Limb (tissue), 2 donors: ENCODE measurements at regions not wholly inside any gene's neighbourhood (a gene's known extent, or its start where the extent isn't known, plus 50 kb on each side); places are given as distances from the start of the nearest gene placed in this dataset.

ENCODE experiments used
- DNase-seq, 2 donors: peaks; one replicate each; pipeline ENCODE4 v3.0.0-alpha.2; 2016; ENCODE audit errors: extremely low spot score in 2 of 2

DNA sequence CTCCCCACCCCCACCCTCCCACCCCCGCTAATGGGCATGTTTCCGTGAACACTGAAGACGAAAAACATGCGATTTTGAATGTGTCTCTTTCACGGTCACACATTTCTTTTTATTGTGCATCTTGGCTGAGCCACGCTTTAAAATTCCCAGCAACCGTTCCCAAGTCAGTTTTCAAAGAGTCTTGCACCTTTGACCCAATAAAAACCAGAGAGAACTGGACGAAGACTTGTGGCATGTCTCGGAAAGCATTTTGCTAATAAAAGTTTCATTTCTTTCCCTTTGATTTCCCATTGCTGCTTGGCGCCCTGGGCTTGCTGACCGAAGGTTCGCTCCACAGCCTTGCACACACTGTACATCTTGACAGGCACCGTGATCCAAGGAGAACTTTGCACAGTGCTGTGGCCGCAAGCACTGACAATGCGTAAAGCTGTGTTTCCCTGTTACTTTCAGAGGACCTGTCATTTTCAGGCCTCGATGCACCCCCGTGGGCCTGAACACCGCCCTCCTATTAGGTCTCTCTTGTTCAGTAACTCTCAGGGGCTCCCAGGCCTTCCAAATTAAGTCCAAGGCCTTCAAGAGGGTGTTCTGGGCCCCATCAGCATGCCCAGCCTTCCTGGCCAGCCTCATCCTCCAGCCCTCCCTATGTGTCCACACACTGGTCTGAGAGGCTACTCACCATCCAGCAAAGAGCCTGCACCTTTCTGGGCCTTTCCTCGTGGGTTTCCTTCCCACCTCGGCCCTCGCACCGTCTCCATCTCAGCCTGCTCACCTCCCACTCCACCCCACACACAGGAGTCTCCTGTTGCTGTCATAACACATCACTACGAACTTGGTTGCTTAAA, 63.4 kb upstream of the DIO3 start:
- DNase-seq: no peak

DNA sequence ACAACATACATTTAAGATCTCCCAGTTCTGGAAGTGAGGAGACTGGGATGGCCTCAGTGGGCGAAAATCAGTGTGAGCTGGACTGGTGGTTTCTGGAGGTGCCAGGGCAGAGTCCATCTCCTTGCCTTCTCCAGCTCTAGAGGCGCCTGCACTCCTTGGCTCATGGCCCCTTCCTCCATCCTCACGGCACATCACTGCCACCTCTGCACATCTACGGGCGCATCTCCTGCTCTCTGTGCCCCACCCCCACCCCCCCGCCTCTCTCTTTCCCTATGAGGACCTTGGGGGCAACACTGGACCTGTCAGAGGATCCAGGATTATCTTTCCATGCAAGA, 62.8 kb upstream of the DIO3 start:
- peak in 1 of 2 donors; percentile 13 for DNase-seq

DNA sequence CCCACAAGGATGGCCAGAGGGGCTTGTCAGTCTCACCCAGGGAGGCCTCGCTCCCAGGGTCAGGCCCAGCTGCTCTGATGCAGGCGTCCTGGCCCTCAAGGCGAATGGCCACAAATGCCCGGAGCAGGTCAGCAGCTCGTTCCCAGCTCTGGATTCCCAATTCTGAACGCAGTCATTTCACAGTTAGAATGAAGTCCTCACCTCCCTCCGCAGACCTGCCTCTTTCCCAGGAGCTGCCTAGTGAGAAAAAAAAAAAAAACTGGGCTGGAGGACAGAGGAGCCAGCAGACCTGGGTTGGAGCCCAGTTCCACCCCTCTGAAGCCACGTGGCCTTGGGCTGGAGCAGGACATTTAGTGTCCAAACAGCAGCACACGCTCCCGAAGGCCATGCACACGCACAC, 62.2 kb upstream of the DIO3 start:
- peak in 1 of 2 donors; percentile 11 for DNase-seq

DNA sequence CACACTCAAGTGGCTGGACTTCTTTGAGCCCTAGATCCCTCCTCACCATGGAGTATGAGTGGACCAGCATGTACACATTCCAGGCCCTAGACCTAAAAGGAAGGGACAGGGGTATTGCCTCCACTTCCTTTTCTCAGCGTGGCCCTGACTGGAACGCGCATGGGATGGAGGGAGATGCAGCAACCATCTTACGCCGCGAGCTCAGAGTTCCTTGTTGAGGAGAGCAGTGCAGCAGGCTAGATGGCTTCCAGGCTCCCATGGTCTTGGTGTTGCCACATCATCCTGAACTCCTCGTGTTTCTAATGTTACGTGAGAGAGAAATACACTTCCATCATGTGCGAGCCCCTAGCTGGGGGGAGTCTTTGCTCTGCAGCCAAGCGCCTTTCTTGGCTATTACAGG, 61.8 kb upstream of the DIO3 start:
- DNase-seq: no peak

DNA sequence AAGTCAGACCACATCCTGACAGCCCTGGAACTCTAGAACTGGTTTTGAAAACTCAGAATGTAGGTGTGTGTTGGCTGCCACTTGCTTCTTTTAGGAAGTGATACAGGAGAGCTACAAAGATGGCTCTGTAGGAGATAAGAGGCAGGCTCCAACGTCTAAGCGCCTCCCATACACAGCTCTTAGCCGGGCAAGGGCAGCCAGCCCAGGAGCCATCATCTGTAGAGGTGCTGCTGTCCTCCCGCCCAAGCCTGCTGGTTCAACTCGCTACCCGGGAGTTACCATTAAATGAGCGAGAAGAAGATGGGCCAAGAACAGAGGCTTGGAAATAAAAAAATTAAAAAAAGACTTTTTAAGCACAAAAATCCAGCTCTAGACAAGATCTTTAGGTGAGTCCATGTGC, 61.2 kb upstream of the DIO3 start:
- peak in 1 of 2 donors; percentile 2 for DNase-seq

DNA sequence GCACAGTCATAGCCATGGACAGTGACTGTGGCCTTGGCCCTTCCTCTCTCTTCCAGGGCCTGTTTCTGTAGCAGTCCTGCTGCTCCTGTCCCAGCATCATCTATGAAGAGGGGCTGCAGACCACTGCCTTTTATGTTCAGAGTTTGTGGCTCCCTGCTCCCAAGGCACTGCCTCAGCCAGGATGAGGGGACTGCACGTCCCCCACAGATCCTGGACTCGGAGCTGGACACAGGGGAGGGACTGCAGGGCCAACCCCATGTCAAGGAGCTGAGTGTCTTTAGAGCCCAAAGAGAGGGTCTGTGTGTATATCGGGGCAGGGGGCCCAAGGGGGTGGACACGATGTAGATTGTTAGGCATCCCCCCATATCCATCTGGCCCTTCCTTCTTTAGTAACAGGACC, 60.6 kb upstream of the DIO3 start:
- no peak for DNase-seq

DNA sequence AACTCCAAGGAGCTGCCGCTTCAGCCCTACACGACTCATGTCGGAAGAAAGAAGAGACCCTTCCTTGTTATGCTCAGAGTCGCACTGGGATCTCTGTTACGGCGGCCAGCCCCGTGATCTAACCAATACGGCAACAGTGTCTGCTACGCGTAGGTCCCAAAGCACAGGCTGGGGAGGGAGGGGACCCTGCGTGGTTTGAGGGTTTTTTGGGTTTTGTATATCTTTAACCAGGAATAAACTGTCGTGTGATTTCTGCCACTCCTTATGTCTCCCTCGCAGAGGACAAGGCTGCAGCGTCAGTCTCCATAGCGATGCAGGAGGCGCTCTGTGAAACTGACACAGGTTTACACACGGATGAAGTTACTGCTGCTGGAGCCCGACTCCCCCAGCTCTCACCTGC, 60.0 kb upstream of the DIO3 start:
- DNase-seq: peak in 1 of 2 donors; percentile 34

DNA sequence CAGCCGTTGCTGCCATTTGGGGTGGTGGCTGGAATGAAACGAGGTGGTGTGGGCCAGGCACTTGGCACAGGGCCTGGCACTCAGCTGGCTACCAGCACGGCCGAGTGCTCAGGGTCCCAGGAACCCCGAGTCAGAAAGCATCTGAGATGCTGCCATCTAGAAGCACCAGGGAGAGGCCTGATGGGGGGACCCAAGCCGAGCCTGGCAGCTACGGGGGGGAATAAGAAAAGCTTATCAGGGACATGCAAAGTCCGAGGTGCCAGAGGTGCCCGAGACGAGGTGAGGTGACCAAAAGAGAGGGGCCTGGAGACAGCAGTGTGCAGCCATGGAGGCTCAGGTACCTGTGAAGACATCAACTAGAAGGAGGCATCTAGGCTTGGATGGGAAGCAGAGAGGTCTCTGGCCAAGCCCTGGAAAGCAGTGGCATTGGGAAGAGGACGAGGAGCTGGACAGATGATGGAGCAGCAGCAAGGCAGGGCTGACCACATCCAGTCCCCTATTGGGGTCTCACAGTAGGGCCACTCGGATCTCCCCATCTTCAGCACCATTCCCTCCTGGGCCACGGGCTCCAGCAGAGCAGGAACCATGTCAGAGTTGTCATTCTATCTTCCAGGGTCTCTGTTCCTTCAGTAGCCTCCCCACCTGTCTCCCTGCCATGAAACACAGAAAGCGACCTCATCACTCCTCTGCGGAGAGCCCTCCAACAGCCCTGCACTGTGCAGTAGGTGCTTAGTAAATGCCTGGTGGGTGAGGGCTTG, 59.3 kb upstream of the DIO3 start:
- DNase-seq: no peak

DNA sequence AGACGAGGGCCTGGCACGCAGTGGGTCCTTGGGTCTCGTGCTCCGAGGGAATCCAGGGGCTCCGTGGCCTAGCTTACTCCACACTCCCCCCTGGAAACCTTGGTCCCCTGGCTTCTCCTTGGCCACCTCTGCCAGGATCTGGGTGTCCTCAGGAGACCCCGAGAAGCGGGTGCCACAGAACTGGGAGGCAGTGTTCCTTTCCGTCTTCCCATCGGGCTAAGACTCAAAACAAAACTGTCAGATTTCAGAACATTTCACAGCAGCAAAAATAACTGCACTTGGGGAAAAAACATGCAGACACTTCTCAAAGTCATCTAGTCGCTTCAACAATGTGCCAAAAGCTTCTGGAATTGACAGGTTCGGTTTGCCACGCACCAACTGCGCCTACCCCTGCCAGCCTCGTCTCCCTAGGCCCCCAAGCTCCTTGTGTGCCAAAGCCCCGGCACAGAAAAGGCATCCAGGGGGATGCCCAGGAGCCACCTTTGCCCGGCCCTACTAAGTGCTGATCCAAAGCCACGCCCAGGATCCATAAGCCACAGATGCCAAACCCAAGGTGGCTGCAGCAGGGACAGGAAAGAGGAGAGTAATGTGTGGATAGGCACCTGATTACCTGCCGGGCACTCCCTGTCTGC, 58.4 kb upstream of the DIO3 start:
- DNase-seq: peak in 1 of 2 donors; percentile 12

DNA sequence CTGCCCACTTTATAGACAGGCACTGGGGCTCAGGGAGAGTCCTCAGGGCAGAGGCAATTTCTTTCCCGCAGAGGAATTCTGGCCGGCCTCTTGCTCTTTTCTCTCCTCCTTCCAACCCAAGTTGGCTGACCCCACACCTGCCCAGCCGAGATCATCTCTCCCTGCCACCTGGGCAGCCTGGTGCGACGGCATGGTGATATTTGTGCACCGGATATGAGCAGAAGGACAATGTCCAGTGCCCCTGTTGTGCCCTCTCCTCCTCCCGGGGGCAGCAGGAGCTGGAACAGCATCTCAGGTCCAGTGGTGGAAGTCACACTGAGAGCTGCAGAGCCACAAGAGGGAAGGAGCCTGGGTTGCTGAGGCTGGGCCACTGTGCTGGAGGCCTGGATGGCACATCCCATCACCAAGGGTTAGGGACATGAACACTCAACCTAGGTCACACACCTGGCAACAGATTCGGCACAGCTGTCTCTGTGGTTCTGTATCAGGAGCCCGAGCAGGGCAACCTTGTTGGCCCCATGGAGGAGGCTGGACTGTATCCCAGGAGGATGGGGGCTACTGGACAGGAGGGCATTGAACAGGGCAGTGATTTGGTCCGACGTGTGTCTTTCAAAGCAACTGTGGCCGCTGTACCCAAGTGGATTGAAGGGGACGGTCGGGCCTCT, 57.7 kb upstream of the DIO3 start:
- peak in 1 of 2 donors; percentile 6 for DNase-seq

DNA sequence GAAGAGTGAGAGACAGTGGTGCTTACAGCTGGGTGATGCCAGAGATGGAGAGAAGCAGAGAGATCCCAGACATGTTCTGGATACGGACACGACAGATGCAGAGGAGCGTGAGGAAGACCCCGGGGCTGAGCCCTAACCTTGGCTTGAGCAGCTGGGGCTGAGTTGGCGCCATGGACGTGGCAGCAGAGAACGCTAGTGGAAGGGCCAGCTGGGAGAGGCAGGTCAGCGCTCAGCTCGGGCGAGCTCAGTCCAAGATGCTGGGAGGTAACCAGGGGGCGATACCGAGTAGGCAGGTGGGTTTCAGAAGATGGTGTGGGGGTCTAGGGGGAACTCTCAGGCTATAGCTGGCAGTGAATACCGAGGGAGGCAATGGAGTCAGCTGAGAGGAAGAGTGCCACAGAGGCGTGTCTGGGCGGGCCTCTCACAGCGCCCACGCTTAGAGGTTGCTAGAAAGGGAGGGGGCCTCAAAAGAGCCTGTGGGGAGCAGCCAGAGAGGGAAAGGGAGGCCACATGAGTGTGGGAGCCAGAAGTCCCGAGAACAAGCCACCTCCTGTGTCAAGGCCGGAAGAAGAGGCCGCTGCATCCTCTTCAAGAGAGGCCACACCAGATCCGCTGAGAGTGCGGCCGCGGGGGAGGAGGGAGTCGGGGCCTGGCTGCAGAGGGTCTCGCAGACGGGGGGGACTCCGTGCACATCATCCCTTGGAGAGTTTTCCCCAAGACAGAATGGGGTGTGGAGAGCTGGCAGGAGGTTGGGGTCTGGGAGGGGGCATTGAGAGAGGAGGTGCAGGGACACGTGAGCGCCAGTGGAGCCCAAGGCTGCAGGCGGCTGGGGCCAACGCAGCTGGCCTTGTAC, 57.0 kb upstream of the DIO3 start:
- peak in 1 of 2 donors; percentile 12 for DNase-seq

DNA sequence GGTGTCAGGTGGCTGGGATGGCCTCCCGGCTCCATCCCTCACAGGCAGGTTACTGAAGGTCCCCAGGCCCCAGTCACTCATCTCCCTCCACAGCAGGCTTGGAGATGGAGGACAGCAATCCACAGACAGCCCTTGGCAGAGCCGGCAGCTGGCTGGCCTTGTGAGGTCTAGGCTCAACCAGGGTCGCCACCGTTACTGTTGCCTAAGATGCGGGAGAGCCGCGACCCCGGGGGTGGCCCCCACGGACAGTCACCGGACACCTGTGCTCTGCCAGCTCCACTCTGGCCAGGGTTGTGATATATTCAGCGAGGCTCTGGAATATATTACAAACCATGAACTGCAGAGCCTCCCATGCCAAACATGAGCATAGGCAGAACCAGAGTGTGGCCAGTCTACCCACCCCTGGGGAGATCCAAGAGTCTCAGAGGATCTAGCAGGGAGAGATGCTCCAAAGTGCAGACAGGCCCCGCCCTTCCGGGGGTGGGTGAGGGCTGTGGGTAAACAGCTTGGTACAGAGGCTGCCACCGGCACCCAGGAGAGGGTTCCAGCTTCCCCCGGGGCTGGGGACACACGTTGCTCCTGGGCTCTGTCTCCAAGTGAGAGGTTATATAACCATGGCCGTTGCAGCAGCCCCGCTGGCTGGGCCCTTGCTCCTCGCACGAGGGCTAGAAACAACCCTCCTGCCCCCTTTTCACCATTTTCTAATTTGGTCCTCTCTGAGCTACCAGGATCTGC, 55.9 kb upstream of the DIO3 start:
- DNase-seq: peak in 1 of 2 donors; percentile 23

DNA sequence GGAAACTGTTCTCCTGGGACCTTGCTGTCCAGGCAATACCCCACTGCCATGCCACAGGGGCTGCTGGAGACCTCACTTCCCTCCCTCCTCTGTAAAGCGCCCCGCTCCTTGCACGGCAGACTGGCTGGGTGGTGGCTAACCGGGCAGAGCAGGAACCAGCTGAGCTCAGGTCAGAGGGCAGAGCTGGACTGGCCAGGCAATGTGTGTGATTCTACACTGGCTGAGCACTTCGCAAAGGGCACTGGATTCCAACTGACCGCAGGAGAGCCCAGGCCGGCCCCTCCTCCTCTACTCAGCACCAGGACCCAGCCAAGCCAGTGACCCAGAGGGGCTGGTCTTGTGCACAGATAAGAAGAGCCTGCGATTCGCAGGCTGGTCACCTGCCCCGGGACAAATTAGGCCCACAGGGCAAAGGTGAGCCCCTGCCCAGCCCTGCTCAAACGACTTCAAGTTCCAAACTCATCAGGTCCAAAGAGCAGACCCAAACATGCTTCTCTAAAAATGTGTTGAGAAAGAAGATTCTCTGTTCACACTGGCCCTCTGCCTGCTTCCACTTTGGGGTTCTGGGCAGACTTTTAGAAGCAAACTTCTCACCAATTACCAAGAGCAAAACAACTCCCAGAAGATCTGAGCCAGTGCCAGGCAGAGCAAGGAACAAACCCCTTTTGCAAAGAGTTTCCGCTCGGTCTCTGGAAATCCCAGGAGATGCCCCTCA, 54.9 kb upstream of the DIO3 start:
- peak in 1 of 2 donors; percentile 20 for DNase-seq

DNA sequence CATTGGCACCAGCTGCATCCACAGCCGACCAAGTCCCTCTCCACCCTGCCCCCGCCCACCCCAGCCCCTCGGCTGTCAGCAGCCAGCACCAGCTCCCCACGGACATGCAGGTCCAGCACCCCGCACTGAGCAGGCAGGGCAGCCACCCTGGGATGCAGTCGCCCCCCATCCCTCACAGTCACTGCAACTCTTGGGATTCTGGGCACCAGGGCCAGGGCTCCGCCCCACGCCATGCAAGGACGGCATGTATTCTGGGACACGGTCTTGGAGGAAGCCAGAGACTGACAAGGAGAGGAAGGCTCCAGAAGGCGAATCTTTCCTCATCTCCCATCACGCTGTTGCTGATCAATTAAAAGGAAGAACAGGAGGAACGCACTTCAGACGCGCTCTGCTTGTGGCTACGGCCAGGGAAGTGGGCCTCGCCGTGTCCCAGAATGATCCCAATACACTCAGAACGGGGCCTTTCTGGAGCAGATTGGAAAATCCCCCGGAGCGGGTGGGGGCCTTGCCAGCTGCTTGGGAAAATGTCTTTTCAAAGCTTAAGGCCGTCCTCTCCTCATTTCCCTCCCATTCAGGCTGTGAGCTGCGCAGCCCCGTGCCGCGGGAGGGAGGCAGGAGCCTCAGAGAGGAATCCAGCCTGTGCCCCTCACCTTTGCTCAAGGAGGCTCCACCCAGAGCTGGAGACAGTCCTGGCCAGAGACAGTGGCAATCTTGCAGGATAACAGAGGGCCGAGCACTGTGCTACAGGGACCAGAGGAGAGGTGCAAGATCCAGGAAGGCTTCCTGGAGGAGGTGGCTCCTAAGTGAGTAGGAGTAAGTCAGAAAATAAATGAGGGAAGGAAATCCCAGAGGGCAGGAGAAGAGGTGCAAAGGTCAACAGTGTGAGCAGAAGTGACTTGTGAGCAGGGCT, 54.1 kb upstream of the DIO3 start:
- DNase-seq: peak in 1 of 2 donors; percentile 31

DNA sequence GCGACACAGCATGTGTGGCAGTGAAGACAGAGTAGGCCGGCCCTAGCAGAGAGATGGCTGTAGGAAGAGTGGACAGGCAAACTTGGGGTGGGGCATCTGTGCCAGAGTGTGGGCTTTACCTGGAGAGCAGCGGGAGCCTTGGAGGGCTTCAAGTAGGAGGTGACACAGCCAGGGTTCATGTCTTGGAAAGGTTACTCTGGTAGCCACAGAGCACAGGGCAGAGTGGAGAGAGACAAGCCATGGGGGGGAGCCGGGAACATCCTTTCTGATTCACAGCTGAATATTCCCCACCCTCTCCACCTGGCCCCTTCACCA, 53.5 kb upstream of the DIO3 start:
- DNase-seq: peak in 1 of 2 donors; percentile 4

DNA sequence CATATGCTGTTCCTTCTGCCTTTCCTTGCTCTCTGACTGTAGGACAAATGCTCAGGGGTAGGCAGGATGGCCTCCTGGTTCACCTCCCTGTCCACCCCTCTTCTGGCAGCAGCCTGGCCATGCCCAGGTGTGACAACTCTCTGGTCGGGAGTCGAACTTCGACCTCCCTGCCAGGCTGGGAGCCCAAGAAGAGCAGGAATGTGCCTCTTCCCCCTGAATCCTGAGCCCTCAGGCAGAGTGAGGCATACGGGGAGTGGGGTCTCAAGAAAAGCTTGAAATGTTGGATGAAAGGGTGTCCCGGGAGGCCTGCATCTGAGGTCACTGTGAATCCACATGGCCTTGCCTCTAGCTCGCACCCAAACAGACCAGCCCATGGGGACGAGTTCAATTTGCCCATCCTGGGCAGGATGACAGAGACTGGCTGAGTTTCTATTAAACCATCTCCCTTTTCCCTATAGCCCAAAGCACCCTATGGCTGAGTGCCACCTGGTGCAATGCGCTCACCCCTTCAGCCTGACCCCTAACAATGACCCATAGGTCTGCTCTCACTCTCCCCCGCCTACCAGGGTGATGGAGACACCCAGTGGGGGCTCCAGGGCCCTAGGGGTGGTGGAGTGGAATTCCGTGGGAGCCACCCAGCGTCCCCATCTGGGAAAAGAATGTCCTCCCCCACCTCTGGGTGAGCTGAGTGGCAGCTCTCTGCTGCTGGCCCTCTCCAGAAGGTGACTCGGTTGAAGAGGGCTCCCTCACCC, 52.9 kb upstream of the DIO3 start:
- peak in 1 of 2 donors; percentile 4 for DNase-seq

DNA sequence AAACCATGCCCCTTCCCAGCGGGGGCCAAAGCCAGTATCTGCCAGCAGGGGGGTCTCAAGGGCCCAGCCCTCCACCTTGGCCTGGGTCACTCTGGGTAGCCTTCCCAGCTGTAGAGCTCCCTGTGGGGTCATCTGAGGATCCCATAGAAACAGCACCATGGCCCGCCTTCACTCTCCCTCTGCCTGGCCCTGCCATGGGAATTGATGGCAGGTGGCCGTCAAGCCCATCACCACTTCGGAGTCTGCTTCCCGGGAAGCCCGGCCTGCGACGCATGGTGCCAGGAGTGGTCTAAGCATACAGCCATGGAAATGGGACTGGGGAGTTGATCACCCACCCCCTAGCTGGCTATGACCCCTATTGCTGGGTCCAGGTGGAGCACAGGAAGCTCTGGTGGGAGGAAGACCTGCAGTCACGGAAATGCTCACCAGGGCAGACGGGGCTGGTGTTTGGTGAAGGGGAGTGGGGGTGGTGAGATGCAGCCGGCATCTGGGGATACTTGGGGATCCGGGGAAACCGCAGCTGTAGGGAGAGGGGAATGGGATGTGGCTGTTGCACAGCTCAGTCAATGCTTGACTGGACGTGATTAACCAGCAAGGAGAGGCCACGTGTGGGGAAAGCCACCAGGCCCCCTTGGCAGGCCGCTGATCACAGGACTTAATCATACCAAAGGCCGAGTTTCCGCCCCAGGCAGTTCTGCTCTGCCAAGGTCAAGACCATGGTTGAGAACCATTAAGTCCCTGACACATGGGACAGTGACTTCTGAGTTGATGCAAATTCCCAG, 52.2 kb upstream of the DIO3 start:
- DNase-seq: peak in 1 of 2 donors; percentile 23
